Heart left ventricle (tissue), 16 donors: ENCODE measurements at regions not wholly inside any gene's neighbourhood (a gene's known extent, or its start where the extent isn't known, plus 50 kb on each side); places are given as distances from the start of the nearest gene placed in this dataset.

ENCODE experiments used
- ATAC-seq, 4 donors: fragments of 200-7000 bp; cut with Tn5 transposase; one replicate each; pipeline ENCODE4 v1.9.1; 2020 to 2022; ENCODE audit warnings: moderate library complexity in 4 of 4, mild to moderate bottlenecking in 3 of 4, moderate number of reproducible peaks in 1 of 4
- DNase-seq, 5 donors: peaks; one replicate each; pipeline ENCODE4 v3.0.0-alpha.2; 2020
- H3K27ac ChIP-seq, 12 donors: fragments of 200-600 bp; sonication (generic) in 4 of 12; one replicate each; pipeline versions ENCODE4 v1.5.0 to v1.8.0; 2016 to 2022; ENCODE audit warnings: mild to moderate bottlenecking in 2 of 12
- H3K27me3 ChIP-seq, 9 donors: fragments of 200-600 bp; sonication (generic) in 2 of 9; one replicate each; pipeline versions ENCODE4 v1.5.1 to v1.8.0; 2016 to 2022; ENCODE audit warnings: mild to moderate bottlenecking in 3 of 9
- H3K36me3 ChIP-seq, 9 donors: fragments of 200-600 bp; sonication (generic) in 2 of 9; one replicate each; pipeline versions ENCODE4 v1.5.0 to v1.8.0; 2018 to 2022; ENCODE audit warnings: mild to moderate bottlenecking in 2 of 9
- H3K4me1 ChIP-seq, 12 donors: fragments of 200-600 bp; sonication (generic) in 4 of 12; one replicate each; pipeline versions ENCODE4 v1.5.0 to v1.8.0; 2016 to 2022; ENCODE audit warnings: mild to moderate bottlenecking in 3 of 12
- H3K4me3 ChIP-seq, 12 donors: fragments of 200-600 bp; sonication (generic) in 4 of 12; one replicate each; pipeline versions ENCODE4 v1.5.0 to v1.8.0; 2017 to 2022; ENCODE audit warnings: mild to moderate bottlenecking in 9 of 12, moderate library complexity in 4 of 12
- H3K9me3 ChIP-seq, 12 donors: fragments of 200-600 bp; sonication (generic) in 4 of 12; one replicate each; pipeline versions ENCODE4 v1.5.0 to v1.8.0; 2016 to 2022; ENCODE audit warnings: mild to moderate bottlenecking in 1 of 12
- POLR2A ChIP-seq, 2 donors: fragments of 450-650 bp; IDR thresholded peaks; one replicate each; pipeline ENCODE4 v1.6.1; 2017; ENCODE audit warnings: antibody characterized with exemption in 2 of 2, mild to moderate bottlenecking in 2 of 2, moderate library complexity in 2 of 2
- WGBS, 4 donors: extraction: QIAGEN DNeasy Blood & Tissue Kit in 2 of 4; methylation state at CpG; one replicate each; pipeline versions ENCODE4 v1.1.5 to v1.1.7; 2013 to 2018; 5-methylcytosine and 5-hydroxymethylcytosine counted together
- intact Hi-C, 10 donors: fragments of 100-400 bp; cut with DNase I; formaldehyde crosslinking; loops; one replicate each; pipeline versions ENCODE4 v1.11.1 to v1.14.2; 2022
- TF ChIP-seq, protein P1 (sequence below), 12 donors: fragments of 200-600 bp; sonication (generic) in 4 of 12; IDR thresholded peaks; one replicate each; pipeline versions ENCODE4 v1.5.0 to v1.8.0; 2018 to 2022; ENCODE audit warnings: antibody characterized with exemption in 12 of 12, mild to moderate bottlenecking in 5 of 12
- donor health status: ischemic (EF 13 %, LVEDD 7.1; RV severe dilation, severe dysfunction).
- donor health status: healthy with polysubstance abuse.
- donor health status: DM: no; HTN: yes; CAD: no.
- donor health status: DM: no; HTN: no; CAD: no.
- donor health status: ischemic (EF 25% LVEDD 6.9; RV normal size, moderate dysfunction).
- donor health status: ischemic (EF 25% LVEDD 5.7; RV mildly dilated, moderate dysfunction).
- donor health status: healthy.
- donor health status: DM: yes; HTN: yes; CAD: no.
- donor health status: ischemic (EF 35%, LVEDD 5.7; RV mildly dilated, moderate dysfunction).
- donor health status: nonischemic (EF 11% LVEDD 7.7; RV severe dilation, severe dysfunction).
- donor health status: DM: yes; HTN: yes; CAD: no.
- donor health status: PGD.
- donor health status: ischemic (EF 29% LVEDD 5.4; RV normal size, mild dysfunction).
- donor health status: nonischemic (EF 23%, LVEDD 6.1; RV moderate dilation, normal function).

DNA sequence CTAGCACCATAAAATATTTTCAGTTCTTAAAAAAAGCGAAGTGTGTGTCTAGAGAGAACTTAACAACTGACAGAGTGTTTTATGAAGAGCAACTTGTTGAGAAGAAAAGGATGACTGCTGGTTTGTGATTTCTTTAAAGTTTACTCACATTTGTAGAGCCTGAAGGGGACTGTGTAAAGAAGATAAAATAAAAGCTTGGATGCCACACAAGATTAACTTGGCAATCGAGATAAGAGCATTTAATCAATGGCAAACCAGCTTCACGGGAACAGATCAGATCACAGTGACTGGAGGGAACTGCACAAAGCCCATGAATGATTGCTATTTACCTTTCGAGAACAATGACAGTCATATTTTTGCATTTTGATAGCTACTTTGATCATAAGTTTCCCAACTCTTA lies 2013.1 kb upstream of the CDH9 start:
- WGBS, 4 donors, result 56 to 77% (median 69%) methylated on average over 4 of the region's 4 CpGs
- no peak for TF ChIP-seq POLR2A (IDR thresholded peaks at IDR 0.05)
- Histone ChIP-seq H3K4me3 (no peak overlapping the region), H3K9me3 (no peaks in the 10 kb centered on the region), H3K27ac (no peak overlapping the region), H3K36me3 (no peaks in the 10 kb centered on the region), H3K4me1 (no peaks in the 10 kb centered on the region), H3K27me3 (no peaks in the 10 kb centered on the region)
- no peak for ATAC-seq
- intact Hi-C loops, result no loop called here
- DNase-seq, result no peak

DNA sequence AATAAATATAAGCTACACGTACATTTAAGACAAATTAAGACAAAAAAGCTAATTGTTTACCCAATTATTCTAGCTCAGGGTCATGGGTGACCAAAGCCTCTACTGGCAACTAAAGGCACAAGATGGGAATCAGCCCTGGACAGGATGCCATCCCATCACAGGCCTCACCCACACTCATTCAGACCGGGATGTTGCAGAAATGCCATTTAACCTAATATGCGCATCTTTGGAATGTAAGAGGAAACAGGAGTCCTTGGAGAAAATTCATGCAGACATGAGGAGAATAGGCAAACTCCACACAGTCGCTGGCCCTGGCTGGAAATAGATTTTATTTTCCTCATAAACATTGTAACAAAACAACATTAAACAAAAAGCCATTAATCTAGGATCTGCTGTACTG lies 2003.8 kb upstream of the CDH9 start:
- WGBS, 4 donors, result 31 to 50% (median 41%) methylated on average over 4 of the region's 4 CpGs
- TF ChIP-seq POLR2A (IDR thresholded peaks at IDR 0.05), result no peak
- TF ChIP-seq, protein P1, sequence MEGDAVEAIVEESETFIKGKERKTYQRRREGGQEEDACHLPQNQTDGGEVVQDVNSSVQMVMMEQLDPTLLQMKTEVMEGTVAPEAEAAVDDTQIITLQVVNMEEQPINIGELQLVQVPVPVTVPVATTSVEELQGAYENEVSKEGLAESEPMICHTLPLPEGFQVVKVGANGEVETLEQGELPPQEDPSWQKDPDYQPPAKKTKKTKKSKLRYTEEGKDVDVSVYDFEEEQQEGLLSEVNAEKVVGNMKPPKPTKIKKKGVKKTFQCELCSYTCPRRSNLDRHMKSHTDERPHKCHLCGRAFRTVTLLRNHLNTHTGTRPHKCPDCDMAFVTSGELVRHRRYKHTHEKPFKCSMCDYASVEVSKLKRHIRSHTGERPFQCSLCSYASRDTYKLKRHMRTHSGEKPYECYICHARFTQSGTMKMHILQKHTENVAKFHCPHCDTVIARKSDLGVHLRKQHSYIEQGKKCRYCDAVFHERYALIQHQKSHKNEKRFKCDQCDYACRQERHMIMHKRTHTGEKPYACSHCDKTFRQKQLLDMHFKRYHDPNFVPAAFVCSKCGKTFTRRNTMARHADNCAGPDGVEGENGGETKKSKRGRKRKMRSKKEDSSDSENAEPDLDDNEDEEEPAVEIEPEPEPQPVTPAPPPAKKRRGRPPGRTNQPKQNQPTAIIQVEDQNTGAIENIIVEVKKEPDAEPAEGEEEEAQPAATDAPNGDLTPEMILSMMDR (IDR thresholded peaks at IDR 0.05), result no peak
- H3K27ac ChIP-seq, result no peak overlapping the region
- intact Hi-C loops, result no loop called here
- H3K27me3 ChIP-seq, result no peaks in the 10 kb centered on the region
- H3K9me3 ChIP-seq, result no peaks in the 10 kb centered on the region
- ATAC-seq (no peak), DNase-seq (no peak)
- no peaks in the 10 kb centered on the region for H3K36me3 ChIP-seq
- H3K4me1 ChIP-seq, result no peaks in the 10 kb centered on the region
- no peak overlapping the region for H3K4me3 ChIP-seq

DNA sequence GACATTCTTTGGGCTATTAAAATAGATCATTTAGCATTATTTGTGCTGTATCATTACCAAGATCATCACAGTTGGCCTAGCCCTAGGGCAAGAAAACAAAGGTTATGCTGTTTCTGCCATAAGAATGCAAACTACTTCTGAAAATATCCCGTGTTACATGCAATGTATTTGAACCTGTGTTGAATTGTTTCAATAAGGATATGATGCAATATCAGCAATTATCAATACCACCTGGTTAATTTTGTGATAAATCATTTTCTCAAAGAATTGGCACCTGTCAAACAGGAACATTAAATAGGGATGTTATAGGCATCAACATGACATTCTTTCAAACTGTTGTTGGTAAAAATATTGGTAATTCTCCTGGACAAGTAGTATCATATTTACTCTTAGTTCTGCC lies 2002.0 kb upstream of the CDH9 start:
- intact Hi-C loops, result no loop called here
- WGBS, 4 donors, result 76 to 80% (median 78%) methylated on average over 1 of the region's 1 CpG
- H3K27ac ChIP-seq, result no peak overlapping the region
- H3K9me3 ChIP-seq, result no peaks in the 10 kb centered on the region
- DNase-seq (no peak), ATAC-seq (no peak)
- no peaks in the 10 kb centered on the region for H3K4me1 ChIP-seq
- H3K36me3 ChIP-seq, result no peaks in the 10 kb centered on the region
- no peaks in the 10 kb centered on the region for H3K27me3 ChIP-seq
- no peak overlapping the region for H3K4me3 ChIP-seq
- no peak for TF ChIP-seq POLR2A (IDR thresholded peaks at IDR 0.05)
- TF ChIP-seq, protein P1 (IDR thresholded peaks at IDR 0.05), result no peak

DNA sequence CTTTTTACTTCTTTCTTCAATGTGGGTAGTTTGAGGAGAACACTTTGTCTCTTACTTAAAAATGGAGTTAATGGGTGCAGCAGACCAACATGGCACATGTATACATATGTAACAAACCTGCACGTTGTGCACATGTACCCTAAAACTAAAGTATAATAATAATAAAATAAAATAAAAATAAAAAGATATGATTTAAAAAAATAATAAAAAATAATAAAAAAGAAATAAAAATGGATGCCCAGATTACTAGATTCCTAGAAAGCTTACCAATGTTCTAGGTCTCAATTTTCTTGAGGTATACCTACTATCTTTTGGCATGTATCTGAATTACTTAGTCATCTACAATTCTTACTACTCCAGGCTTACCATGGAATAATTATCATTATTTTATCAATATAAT lies 2001.6 kb upstream of the CDH9 start:
- whole genome bisulfite sequencing, 4 donors, result 53 to 70% (median 63%) methylated on average over 1 of the region's 1 CpG
- H3K36me3 ChIP-seq, result no peaks in the 10 kb centered on the region
- no peaks in the 10 kb centered on the region for H3K4me1 ChIP-seq
- intact Hi-C loops, result no loop called here
- TF ChIP-seq POLR2A (IDR thresholded peaks at IDR 0.05), result no peak
- TF ChIP-seq, protein P1 (IDR thresholded peaks at IDR 0.05), result no peak
- no peak overlapping the region for H3K4me3 ChIP-seq
- ATAC-seq (no peak), DNase-seq (no peak)
- no peak overlapping the region for H3K27ac ChIP-seq
- H3K27me3 ChIP-seq, result no peaks in the 10 kb centered on the region
- no peaks in the 10 kb centered on the region for H3K9me3 ChIP-seq

DNA sequence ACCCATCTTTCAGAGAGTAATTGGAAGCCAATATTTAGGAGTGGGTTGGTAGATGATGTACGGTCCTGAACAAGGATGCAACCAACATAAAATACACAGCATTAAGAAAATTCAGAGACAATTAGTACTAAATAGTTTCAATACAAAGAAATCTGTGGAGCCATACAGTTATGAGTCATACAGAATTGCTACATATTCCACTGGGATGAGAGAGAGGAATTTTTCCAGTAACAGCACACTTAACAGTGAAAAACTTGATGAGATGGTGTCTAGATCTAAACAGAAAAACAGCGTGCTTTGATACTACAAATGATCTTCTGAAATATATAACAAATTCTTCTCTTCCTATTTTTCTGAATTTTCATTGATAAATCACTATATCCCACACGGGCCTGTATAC lies 1999.3 kb upstream of the CDH9 start:
- H3K36me3 ChIP-seq, result no peaks in the 10 kb centered on the region
- no peak overlapping the region for H3K4me3 ChIP-seq
- ATAC-seq (no peak), DNase-seq (no peak)
- no peak overlapping the region for H3K27ac ChIP-seq
- H3K9me3 ChIP-seq, result no peaks in the 10 kb centered on the region
- TF ChIP-seq POLR2A (IDR thresholded peaks at IDR 0.05), result no peak
- TF ChIP-seq, protein P1 (IDR thresholded peaks at IDR 0.05), result no peak
- WGBS, 4 donors, result 57 to 78% (median 69%) methylated on average over 3 of the region's 3 CpGs
- intact Hi-C loops, result no loop called here
- no peaks in the 10 kb centered on the region for H3K27me3 ChIP-seq
- H3K4me1 ChIP-seq, result no peaks in the 10 kb centered on the region
